ENCODE measurements at regions not wholly inside any gene's neighbourhood (a gene's known extent, or its start where the extent isn't known, plus 50 kb on each side); places are given as distances from the start of the nearest gene placed in this dataset.

- intact Hi-C loops (cut with DNase I) = no loop called here
- no peak for TF ChIP-seq CTCF (IDR thresholded peaks at IDR 0.05)
- H3K27me3 ChIP-seq = peaks cover 0 to 46% (median 7%) of the 10 kb centered on the region in 7 donors
- ATAC-seq = no peak
- H3K9me3 ChIP-seq = no peaks in the 10 kb centered on the region
- DNase-seq = no peak
- no peak overlapping the region for H3K27ac ChIP-seq
- WGBS, 2 donors = 89 to 93% methylated on average over 6 of the region's 6 CpGs
- no peak overlapping the region for H3K4me3 ChIP-seq
- no peaks in the 10 kb centered on the region for H3K36me3 ChIP-seq
- H3K4me1 ChIP-seq = peaks cover 0 to 4% (median 0%) of the 10 kb centered on the region in 9 donors
Observed at GRCh38 chr2:176579608-176580007, 310.4 kb downstream of the MTX2 start.

DNA sequence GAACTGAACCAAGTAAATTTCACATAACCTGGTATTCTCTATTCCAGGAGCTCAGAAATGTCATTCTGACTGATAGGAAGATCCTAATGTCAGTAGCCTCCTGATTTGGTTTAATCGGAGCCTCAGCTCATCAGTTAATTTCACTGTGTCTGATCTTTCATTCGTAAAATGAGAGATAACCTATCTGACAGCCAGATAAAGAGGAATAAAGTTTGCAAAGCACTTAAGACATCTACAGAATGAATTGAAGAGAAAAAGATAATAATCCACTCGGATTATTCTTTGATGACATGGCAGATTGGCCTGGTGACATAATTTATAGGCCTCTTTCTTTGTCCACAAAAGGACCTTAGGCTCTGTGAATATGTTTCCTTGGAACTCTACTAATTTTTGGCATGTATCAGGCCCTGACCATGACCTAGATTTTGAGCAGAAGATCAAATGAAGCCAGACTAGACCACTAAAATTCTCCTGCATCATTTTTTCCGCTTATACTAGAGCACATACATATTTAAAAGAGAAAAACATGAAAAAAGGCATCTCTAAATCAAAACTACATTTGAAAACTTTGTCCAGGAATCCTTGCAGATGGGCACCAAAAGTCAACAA, 312.4 kb downstream of the MTX2 start:
- WGBS, 2 donors = 83 to 86% methylated on average over 4 of the region's 4 CpGs
- Histone ChIP-seq H3K4me3 (no peak overlapping the region), H3K27me3 (peaks cover 0 to 38% (median 9%) of the 10 kb centered on the region in 7 donors), H3K36me3 (no peaks in the 10 kb centered on the region), H3K4me1 (peaks cover 0 to 4% (median 0%) of the 10 kb centered on the region in 9 donors), H3K27ac (no peak overlapping the region), H3K9me3 (no peaks in the 10 kb centered on the region)
- no peak for ATAC-seq
- intact Hi-C loops (cut with DNase I) = no loop called here
- DNase-seq = no peak
- no peak for TF ChIP-seq CTCF (IDR thresholded peaks at IDR 0.05)

GRCh38 chr2:176582176-176582575, 312.9 kb downstream of the MTX2 start:
- no peak for DNase-seq

DNA sequence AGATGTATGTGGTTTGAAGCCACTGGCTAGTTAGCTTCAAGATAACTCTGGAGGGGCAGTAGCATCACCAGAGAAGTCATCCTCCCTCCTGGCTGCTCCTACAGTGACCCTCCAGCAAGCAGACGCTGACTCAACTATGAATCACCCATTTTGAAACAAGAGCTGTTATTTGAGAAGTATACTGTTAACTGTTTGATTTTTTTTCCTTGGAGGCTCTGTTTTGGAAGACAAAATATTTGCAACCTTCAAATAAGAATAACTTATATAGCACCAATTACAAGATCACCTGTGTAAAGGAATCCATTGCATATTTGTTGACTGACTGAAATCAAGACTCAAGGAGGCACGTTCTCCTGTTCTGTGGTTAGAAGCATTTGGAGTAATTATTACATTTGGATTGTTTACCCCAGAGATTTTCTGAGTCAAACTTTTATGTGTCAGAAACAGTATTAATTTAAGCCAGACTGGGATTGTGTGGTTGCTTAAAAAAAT, 313.8 kb downstream of the MTX2 start:
- no peaks in the 10 kb centered on the region for H3K36me3 ChIP-seq
- DNase-seq = peak in 1 of 2 donors; percentile 11
- no peaks in the 10 kb centered on the region for H3K9me3 ChIP-seq
- WGBS, 2 donors = 69 to 70% methylated on average over 2 of the region's 2 CpGs
- intact Hi-C loops (cut with DNase I) = no loop called here
- H3K27me3 ChIP-seq = peaks cover 0 to 27% (median 6%) of the 10 kb centered on the region in 7 donors
- ATAC-seq = peak in 6 of 8 donors; percentile 46 to 91 (median 69)
- peak overlapping the region in 3 of 10 donors; percentile 11 to 33 (median 15) for H3K27ac ChIP-seq
- TF ChIP-seq CTCF (IDR thresholded peaks at IDR 0.05) = no peak
- H3K4me3 ChIP-seq = no peak overlapping the region
- H3K4me1 ChIP-seq = peaks cover 0 to 4% (median 0%) of the 10 kb centered on the region in 9 donors

More at GRCh38 chr2:176582176-176582575, 312.9 kb downstream of the MTX2 start:
- TF ChIP-seq CTCF (IDR thresholded peaks at IDR 0.05) = no peak
- H3K4me1 ChIP-seq = peaks cover 0 to 4% (median 0%) of the 10 kb centered on the region in 9 donors
- H3K27me3 ChIP-seq = peaks cover 0 to 36% (median 9%) of the 10 kb centered on the region in 7 donors
- ATAC-seq = no peak
- intact Hi-C loops (cut with DNase I) = no loop called here
- H3K4me3 ChIP-seq = no peak overlapping the region
- no peaks in the 10 kb centered on the region for H3K36me3 ChIP-seq
- no peak overlapping the region for H3K27ac ChIP-seq
- H3K9me3 ChIP-seq = no peaks in the 10 kb centered on the region
- 54 to 58% methylated on average over 2 of the region's 2 CpGs for WGBS, 2 donors

Measured in heart right ventricle (tissue), 16 donors.